Ishikawa (cell line): ENCODE measurements at regions not wholly inside any gene's neighbourhood (a gene's known extent, or its start where the extent isn't known, plus 50 kb on each side); places are given as distances from the start of the nearest gene placed in this dataset.
A peak's percentile ranks its signal among the peaks of the same experiment; 100 is the strongest.

ENCODE experiments used
- CEBPB ChIP-seq: IDR thresholded peaks from 2 replicates; pipeline ENCODE4 v1.6.1; 2012
- CREB1 ChIP-seq: IDR thresholded peaks from 2 replicates; pipeline ENCODE4 v1.6.1; 2012; ENCODE audit warnings: low read depth
- EGR1 ChIP-seq: IDR thresholded peaks from 2 replicates; pipeline ENCODE4 v1.6.1; 2012
- EP300 ChIP-seq: IDR thresholded peaks from 2 replicates; pipeline ENCODE4 v1.6.1; 2012; ENCODE audit warnings: borderline replicate concordance
- FOXM1 ChIP-seq: IDR thresholded peaks from 2 replicates; pipeline ENCODE4 v1.6.1; 2012; ENCODE audit warnings: low read depth, borderline replicate concordance
- NFIC ChIP-seq: IDR thresholded peaks from 2 replicates; pipeline ENCODE4 v1.6.1; 2012
- RAD21 ChIP-seq: IDR thresholded peaks from 2 replicates; pipeline ENCODE4 v1.6.1; 2012; ENCODE audit warnings: low read depth
- TAF1 ChIP-seq: IDR thresholded peaks from 2 replicates; pipeline ENCODE4 v1.6.1; 2012; ENCODE audit warnings: low read depth, mild to moderate bottlenecking
- TCF12 ChIP-seq: IDR thresholded peaks from 2 replicates; pipeline ENCODE4 v1.6.1; 2012; ENCODE audit warnings: low read depth
- TEAD4 ChIP-seq: IDR thresholded peaks from 2 replicates; pipeline ENCODE4 v1.6.1; 2012
- YY1 ChIP-seq: IDR thresholded peaks from 2 replicates; pipeline ENCODE4 v1.6.1; 2012; ENCODE audit warnings: low read depth
- ZBTB7A ChIP-seq: IDR thresholded peaks from 2 replicates; pipeline ENCODE4 v1.6.1; 2012; ENCODE audit warnings: low read depth
- TF ChIP-seq, protein P1 (sequence below): IDR thresholded peaks from 2 replicates; pipeline ENCODE4 v1.6.1; 2012
- TF ChIP-seq, protein P2 (sequence below): IDR thresholded peaks from 2 replicates; pipeline ENCODE4 v1.6.1; 2012; ENCODE audit warnings: low read depth, mild to moderate bottlenecking
- TF ChIP-seq, protein P3 (sequence below): IDR thresholded peaks from 2 replicates; pipeline ENCODE4 v1.6.1; 2012

DNA sequence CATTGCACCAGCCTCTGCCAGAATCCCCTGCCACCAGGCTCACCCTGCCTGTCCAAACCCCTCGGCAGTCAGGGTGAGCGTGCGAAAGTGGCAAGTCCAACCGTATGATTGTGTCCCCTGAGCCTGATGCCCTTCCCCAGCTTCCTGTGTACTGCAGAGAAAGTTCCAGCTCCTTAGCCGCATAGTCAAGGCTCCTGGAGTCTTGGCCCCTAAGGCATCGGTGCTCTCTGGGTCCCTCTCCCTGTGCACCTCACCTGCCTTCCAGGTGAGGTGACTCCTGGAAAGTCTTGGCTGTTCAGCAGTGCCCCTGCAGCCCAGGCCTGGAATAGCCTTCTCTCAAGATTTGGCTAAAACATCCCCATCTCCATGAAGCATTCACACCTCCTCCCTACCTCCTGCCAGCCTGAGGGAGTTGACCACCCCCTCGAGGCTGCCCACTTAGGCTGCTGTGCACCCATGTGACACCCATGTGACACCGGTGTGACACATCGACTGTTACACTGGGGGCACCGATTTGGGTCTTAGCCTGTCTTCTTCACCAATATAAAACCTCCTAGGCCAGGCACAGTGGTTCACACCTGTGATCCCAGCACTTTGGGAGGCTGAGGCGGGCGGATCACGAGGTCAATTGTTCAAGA lies 56.1 kb upstream of the ELN start:
- TF ChIP-seq, protein P1, sequence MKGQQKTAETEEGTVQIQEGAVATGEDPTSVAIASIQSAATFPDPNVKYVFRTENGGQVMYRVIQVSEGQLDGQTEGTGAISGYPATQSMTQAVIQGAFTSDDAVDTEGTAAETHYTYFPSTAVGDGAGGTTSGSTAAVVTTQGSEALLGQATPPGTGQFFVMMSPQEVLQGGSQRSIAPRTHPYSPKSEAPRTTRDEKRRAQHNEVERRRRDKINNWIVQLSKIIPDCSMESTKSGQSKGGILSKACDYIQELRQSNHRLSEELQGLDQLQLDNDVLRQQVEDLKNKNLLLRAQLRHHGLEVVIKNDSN, result no peak
- TF ChIP-seq RAD21, result peak; percentile 52
- TF ChIP-seq ZBTB7A, result no peak
- no peak for TF ChIP-seq EP300

DNA sequence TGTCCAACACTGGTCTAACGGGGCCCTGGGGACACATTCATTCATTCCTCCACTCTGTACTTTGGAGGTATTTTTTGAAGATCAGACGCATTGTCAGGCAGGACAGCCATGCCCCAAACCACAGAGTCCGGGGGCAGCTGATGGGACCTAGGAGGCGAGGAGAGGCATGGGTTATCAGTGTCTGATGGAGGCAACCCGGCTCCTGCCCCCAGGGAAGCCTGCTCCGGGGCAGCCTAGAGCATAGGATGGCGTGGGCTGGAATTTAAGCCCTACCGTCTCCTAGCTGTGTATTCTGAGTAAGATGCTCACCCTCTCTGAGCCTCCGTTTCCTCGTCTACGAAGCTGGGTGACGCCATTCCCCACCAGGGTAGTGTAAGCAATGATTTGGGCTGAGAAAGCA lies 55.4 kb upstream of the ELN start:
- no peak for TF ChIP-seq CREB1

DNA sequence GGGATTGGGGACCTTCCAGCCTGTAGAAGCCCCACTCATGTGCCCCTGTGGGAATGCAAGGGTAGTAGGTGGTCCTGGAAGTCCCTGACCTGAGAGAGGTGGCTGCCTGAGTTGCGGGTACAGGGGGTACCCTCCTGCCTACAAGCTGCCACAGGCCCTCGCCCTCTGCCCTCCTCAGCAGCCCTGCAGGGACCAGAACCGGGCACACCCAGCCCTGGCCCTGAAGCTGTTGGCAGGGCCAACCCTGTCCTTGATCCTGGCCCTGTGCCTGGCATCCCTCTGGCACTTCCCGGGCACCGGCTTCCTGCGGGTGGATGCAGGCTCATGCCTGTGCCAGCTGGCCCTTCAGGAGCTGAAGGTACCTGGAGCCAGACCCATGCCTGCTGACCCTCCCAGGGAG lies 54.9 kb upstream of the ELN start:
- TF ChIP-seq TAF1, result no peak
- TF ChIP-seq, protein P1, result no peak
- TF ChIP-seq TCF12, result no peak
- TF ChIP-seq CEBPB, result no peak
- TF ChIP-seq, protein P2, sequence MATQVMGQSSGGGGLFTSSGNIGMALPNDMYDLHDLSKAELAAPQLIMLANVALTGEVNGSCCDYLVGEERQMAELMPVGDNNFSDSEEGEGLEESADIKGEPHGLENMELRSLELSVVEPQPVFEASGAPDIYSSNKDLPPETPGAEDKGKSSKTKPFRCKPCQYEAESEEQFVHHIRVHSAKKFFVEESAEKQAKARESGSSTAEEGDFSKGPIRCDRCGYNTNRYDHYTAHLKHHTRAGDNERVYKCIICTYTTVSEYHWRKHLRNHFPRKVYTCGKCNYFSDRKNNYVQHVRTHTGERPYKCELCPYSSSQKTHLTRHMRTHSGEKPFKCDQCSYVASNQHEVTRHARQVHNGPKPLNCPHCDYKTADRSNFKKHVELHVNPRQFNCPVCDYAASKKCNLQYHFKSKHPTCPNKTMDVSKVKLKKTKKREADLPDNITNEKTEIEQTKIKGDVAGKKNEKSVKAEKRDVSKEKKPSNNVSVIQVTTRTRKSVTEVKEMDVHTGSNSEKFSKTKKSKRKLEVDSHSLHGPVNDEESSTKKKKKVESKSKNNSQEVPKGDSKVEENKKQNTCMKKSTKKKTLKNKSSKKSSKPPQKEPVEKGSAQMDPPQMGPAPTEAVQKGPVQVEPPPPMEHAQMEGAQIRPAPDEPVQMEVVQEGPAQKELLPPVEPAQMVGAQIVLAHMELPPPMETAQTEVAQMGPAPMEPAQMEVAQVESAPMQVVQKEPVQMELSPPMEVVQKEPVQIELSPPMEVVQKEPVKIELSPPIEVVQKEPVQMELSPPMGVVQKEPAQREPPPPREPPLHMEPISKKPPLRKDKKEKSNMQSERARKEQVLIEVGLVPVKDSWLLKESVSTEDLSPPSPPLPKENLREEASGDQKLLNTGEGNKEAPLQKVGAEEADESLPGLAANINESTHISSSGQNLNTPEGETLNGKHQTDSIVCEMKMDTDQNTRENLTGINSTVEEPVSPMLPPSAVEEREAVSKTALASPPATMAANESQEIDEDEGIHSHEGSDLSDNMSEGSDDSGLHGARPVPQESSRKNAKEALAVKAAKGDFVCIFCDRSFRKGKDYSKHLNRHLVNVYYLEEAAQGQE, result no peak
- TF ChIP-seq CREB1, result no peak
- no peak for TF ChIP-seq TEAD4
- TF ChIP-seq EGR1, result no peak
- no peak for TF ChIP-seq YY1
- no peak for TF ChIP-seq NFIC
- TF ChIP-seq, protein P3, sequence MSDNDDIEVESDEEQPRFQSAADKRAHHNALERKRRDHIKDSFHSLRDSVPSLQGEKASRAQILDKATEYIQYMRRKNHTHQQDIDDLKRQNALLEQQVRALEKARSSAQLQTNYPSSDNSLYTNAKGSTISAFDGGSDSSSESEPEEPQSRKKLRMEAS, result no peak
- no peak for TF ChIP-seq EP300
- no peak for TF ChIP-seq ZBTB7A
- TF ChIP-seq FOXM1, result no peak
- TF ChIP-seq RAD21, result no peak

DNA sequence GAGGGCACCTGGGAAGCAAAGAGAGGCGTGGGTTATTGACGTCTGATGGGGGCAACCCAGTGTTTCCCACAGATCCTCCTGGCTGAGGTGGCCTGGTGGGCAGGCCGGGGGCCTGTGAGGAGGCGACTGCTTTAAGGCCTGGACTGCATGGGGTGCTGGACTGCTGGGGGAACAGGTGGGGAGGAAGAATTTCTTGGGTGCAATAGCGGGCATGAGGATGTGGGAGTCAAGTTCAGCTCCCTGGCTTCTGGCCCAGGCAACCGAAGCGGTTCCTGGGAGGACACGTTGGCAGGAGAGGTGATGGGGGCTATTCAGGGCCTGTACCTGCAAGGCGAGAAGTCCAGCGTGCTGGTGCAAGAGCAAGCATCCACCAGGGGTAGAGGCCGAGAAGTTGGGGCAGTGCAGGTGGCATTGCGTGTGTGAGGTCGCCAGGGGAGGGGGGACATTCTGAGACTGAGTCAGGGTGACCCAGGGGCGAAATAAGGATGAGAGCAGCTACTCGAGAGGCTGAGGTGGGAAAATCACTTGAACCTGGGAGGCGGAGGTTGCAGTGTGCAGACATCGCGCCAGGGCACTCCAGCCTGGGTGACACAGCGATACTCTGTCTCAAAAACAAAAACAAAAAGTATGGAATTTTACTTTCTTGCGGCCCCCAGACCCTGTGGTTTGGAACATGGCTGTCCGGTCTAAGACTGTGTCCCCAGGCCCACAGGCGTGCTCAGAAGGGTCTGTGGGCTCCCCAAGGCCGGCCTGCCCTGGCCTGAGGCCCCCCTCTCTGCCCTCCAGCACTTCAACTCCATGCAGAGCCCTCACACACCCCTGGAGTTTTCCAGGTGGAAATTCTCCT lies 53.6 kb upstream of the ELN start:
- TF ChIP-seq TCF12 (no peak), ZBTB7A (no peak), CREB1 (no peak), EGR1 (no peak), CEBPB (no peak), RAD21 (no peak), FOXM1 (no peak), TAF1 (no peak), TEAD4 (no peak), EP300 (no peak)
- TF ChIP-seq, protein P2, result no peak
- TF ChIP-seq, protein P1, result no peak
- TF ChIP-seq, protein P3, result no peak

DNA sequence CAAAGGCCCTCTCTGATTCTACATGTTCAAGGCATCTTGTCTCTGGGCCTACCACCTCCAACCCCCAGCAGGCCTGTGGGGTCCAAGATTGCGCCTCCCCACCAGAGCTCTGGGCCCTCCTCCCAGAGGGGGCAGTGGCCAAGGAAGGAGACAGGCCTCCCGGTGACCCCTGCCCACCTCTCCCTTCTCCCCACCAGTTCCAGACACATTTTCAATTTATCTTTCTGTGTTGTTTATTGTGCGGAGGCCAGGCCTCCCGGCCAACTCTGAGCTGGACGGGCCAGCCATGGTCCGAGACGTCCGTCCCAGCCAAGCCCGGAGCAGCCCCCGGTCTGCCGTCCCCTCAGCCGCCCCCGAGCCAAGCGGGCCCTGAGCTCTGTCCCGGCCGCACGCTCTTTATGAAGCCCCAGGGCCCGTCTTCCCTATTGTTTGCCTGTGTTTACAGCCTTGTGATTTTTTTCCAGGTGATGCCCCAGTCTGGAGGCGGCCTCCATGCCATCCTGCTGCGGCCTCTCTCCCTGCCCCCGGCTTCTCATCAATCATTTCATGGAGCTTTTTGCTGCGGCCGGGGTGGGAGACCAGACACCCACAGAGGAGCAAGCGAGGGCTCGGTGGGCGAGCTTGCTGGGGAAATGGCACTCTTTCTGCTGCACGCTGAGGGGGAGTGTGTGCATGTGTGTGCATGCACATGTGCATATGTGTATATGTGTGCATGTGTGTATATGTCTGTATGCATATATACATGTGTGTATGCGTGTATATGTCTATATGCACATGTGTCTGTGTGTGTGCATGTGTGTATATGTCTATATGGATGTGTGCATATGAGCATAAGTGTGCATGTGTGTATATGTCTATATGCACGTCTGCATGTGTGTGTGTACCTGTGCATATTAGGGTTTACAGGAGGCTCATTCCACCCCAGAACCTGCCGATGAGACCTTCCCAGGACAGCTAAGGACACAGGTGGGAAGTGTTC lies 52.7 kb upstream of the ELN start:
- TF ChIP-seq RAD21, result no peak
